ENCODE measurements at regions not wholly inside any gene's neighbourhood (a gene's known extent, or its start where the extent isn't known, plus 50 kb on each side); places are given as distances from the start of the nearest gene placed in this dataset.

- POLR2A ChIA-PET = interaction anchor here (0.7 kb wide), 1 partner anchor 17 kb away, joined by 4 read pairs; no protein-coding TSS in a partner anchor
- intact Hi-C loops (cut with micrococcal nuclease) = no loop called here
- BruUV-seq (replicated peaks) = no TSS peak
- no peaks in the 10 kb centered on the region for H3K27me3 Mint-ChIP-seq (ENCODE audit: insufficient read depth, unreplicated experiment)
- no peaks in the 10 kb centered on the region for H3K4me1 Mint-ChIP-seq (ENCODE audit: insufficient read depth, unreplicated experiment)
- no peak overlapping the region for H3K4me3 Mint-ChIP-seq (ENCODE audit: unreplicated experiment)
- no peaks in the 10 kb centered on the region for H3K9me3 Mint-ChIP-seq (ENCODE audit: unreplicated experiment)
- CTCF ChIA-PET = no interaction called here
- TF ChIP-seq CTCF (IDR thresholded peaks at IDR 0.05; ENCODE audit: unreplicated experiment) = no peak
- DNase-seq (ENCODE audit: unreplicated experiment) = no peak
- no peak overlapping the region for H3K27ac Mint-ChIP-seq (ENCODE audit: low read depth, unreplicated experiment)
- H3K36me3 Mint-ChIP-seq (ENCODE audit: insufficient read depth, unreplicated experiment) = no peaks in the 10 kb centered on the region
These were observed 147.5 kb upstream of the SMIM31 start for GRCh38 chr4:164606478-164606877.

GRCh38 chr4:164613256-164613655 lies 140.7 kb upstream of the SMIM31 start:
- intact Hi-C loops (cut with micrococcal nuclease) = no loop called here
- BruUV-seq (replicated peaks) = no TSS peak
- no peak for TF ChIP-seq CTCF (IDR thresholded peaks at IDR 0.05; ENCODE audit: unreplicated experiment)
- ChIA-PET POLR2A (interaction anchor here (0.6 to 1.0 kb wide), 2 partner anchors 37 to 95 kb away, joined by 3 read pairs; no protein-coding TSS in a partner anchor), CTCF (interaction anchor here (0.7 kb wide), 1 partner anchor 118 kb away, joined by 3 read pairs; no protein-coding TSS in a partner anchor)
- no peak overlapping the region for H3K4me3 Mint-ChIP-seq (ENCODE audit: unreplicated experiment)
- no peak overlapping the region for H3K27ac Mint-ChIP-seq (ENCODE audit: low read depth, unreplicated experiment)
- H3K27me3 Mint-ChIP-seq (ENCODE audit: insufficient read depth, unreplicated experiment) = no peaks in the 10 kb centered on the region
- peaks cover 21% of the 10 kb centered on the region for H3K4me1 Mint-ChIP-seq (ENCODE audit: insufficient read depth, unreplicated experiment)
- no peak for DNase-seq (ENCODE audit: unreplicated experiment)
- no peaks in the 10 kb centered on the region for H3K36me3 Mint-ChIP-seq (ENCODE audit: insufficient read depth, unreplicated experiment)
- H3K9me3 Mint-ChIP-seq (ENCODE audit: unreplicated experiment) = no peaks in the 10 kb centered on the region

- BruUV-seq (replicated peaks) = no TSS peak
- ChIA-PET CTCF (interaction anchor here (0.8 kb wide), 1 partner anchor 107 kb away, joined by 3 read pairs; no protein-coding TSS in a partner anchor), POLR2A (interaction anchor here (0.6 to 1.3 kb wide), 4 partner anchors 8 to 96 kb away, joined by 3 to 8 read pairs (median 3); no protein-coding TSS in a partner anchor)
- H3K36me3 Mint-ChIP-seq (ENCODE audit: insufficient read depth, unreplicated experiment) = no peaks in the 10 kb centered on the region
- H3K4me3 Mint-ChIP-seq (ENCODE audit: unreplicated experiment) = peak overlapping the region; percentile 4
- H3K27me3 Mint-ChIP-seq (ENCODE audit: insufficient read depth, unreplicated experiment) = no peaks in the 10 kb centered on the region
- intact Hi-C loops (cut with micrococcal nuclease) = no loop called here
- peak; percentile 68 for DNase-seq (ENCODE audit: unreplicated experiment)
- peaks cover 21% of the 10 kb centered on the region for H3K4me1 Mint-ChIP-seq (ENCODE audit: insufficient read depth, unreplicated experiment)
- H3K27ac Mint-ChIP-seq (ENCODE audit: low read depth, unreplicated experiment) = no peak overlapping the region
- no peak for TF ChIP-seq CTCF (IDR thresholded peaks at IDR 0.05; ENCODE audit: unreplicated experiment)
- no peaks in the 10 kb centered on the region for H3K9me3 Mint-ChIP-seq (ENCODE audit: unreplicated experiment)
These were observed 140.1 kb upstream of the SMIM31 start for GRCh38 chr4:164613792-164614191.

- POLR2A ChIA-PET = interaction anchor here (1.0 to 1.3 kb wide), 3 partner anchors 8 to 96 kb away, joined by 3 to 8 read pairs (median 3); no protein-coding TSS in a partner anchor
- DNase-seq (ENCODE audit: unreplicated experiment) = no peak
- CTCF ChIA-PET = interaction anchor here (0.6 to 2.0 kb wide), 4 partner anchors 17 to 1058 kb away, joined by 3 to 5 read pairs (median 4); no protein-coding TSS in a partner anchor
- Mint-ChIP-seq H3K27ac (ENCODE audit: low read depth, unreplicated experiment) (no peak overlapping the region), H3K27me3 (ENCODE audit: insufficient read depth, unreplicated experiment) (no peaks in the 10 kb centered on the region), H3K9me3 (ENCODE audit: unreplicated experiment) (no peaks in the 10 kb centered on the region), H3K4me3 (ENCODE audit: unreplicated experiment) (peak overlapping the region; percentile 4), H3K4me1 (ENCODE audit: insufficient read depth, unreplicated experiment) (peaks cover 21% of the 10 kb centered on the region), H3K36me3 (ENCODE audit: insufficient read depth, unreplicated experiment) (no peaks in the 10 kb centered on the region)
- BruUV-seq (replicated peaks) = no TSS peak
- intact Hi-C loops (cut with micrococcal nuclease) = no loop called here
- TF ChIP-seq CTCF (IDR thresholded peaks at IDR 0.05; ENCODE audit: unreplicated experiment) = no peak
These were observed 139.6 kb upstream of the SMIM31 start for GRCh38 chr4:164614329-164614728.

All from MCF 10A (cell line).